Dermis blood vessel endothelial cell (primary cell): ENCODE measurements at regions not wholly inside any gene's neighbourhood (a gene's known extent, or its start where the extent isn't known, plus 50 kb on each side); places are given as distances from the start of the nearest gene placed in this dataset.
"Not testable (repeated sequence)": the region's sequence is repeated elsewhere in the genome, so short reads cannot be mapped to it uniquely, and the experiment has no call there.

Source experiments
- DNase-seq: peaks from one replicate; pipeline ENCODE4 v3.0.0; 2010

DNA sequence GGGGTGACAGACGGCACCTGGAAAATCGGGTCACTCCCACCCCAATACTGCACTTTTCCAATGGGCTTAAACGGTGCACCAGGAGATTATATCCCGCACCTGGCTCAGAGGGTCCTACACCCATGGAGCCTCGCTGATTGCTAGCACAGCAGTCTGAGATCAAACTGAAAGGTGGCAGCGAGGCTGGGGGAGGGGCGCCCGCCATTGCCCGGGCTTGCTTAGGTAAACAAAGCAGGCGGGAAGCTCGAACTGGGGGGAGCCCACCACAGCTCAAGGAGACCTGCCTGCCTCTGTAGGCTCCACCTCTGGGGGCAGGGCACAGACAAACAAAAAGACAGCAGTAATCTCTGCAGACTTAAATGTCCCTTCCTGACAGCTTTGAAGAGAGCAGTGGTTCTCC, 208.1 kb downstream of the SLC38A4 start:
- DNase-seq = not testable (repeated sequence)

GRCh38 chr12:46617167-46617566, 208.6 kb downstream of the SLC38A4 start:
- no peak for DNase-seq

DNA sequence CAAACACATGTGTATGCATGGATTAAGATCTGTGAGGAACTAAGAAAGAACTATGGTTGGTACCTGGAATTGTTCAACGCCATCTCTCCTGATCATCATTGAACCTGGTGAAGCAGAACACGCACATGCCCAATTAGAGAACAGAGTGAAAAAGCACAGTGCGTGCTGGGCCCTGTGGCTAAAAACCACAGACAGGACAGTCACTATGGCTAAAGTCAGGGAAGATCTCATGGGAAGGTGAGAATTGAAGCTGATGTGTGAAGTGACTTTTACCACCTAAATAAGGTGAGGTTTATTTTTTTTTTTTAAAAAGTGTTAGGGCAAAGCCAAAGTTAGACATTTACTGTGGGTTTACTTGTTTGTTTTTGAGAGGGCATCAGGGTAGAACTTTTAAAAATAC, 215.0 kb downstream of the SLC38A4 start:
- no peak for DNase-seq

- no peak for DNase-seq
Observed at GRCh38 chr12:46609674-46610073, 216.1 kb downstream of the SLC38A4 start.

GRCh38 chr12:46609273-46609623, 216.5 kb downstream of the SLC38A4 start:
- no peak for DNase-seq

DNA sequence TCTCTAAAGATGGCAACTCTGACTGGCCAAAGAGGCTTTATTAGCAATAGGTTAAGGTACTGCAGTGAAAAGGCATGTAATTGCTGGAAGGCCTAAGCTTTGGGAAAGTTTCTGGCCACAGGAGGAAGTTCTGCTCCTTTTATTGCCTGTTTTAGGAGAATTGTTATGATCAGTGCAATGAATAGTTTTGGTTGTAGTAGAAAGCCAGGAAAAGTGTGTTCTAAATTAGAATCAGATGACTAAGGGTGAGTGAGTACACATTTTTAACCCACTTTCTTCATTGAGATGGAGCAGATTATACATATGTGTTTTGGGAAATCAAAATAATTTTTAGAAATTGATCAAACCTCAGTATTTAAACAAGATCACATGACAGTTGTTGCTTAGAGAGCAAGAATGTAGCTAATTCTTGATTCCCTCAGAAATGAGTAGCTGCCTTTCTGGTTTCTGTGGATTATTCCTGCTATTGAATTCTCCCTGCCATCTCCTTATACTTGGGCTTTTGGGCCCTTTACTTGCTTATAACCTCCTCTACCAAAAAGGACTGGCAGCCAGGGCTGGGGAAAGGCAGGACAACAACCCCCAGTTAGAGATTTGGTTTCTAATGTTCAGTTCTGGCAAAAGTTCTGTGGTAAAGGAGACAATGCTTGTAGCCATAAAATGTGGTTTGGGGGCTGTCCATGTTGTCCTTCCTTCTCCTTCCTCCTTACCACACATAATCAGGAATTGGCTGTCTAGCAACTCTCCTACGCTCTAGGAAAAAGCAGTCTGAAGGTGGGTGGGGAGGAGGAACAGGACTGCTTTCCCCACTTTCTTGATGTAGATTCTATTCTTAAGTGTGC, 217.1 kb downstream of the SLC38A4 start:
- DNase-seq = peak; percentile 23

DNA sequence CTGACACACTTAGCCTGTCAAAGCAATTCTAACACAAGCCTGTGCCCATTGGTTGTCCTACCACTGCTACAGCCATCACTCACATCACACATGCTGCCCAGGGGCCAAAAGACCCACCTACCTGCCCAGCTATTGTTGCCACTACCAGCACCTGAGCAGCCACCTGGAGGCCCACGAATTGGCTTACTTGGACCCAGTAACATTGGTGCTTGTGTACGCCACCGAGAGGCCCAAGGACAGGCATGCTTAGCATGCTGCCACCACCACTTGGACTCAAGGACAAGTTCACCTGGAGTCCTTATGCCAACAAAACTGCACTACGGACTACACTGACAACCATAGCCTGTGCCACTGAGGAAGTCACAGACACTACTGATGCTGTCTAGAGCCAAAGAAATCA, 221.1 kb downstream of the SLC38A4 start:
- DNase-seq = no peak

DNA sequence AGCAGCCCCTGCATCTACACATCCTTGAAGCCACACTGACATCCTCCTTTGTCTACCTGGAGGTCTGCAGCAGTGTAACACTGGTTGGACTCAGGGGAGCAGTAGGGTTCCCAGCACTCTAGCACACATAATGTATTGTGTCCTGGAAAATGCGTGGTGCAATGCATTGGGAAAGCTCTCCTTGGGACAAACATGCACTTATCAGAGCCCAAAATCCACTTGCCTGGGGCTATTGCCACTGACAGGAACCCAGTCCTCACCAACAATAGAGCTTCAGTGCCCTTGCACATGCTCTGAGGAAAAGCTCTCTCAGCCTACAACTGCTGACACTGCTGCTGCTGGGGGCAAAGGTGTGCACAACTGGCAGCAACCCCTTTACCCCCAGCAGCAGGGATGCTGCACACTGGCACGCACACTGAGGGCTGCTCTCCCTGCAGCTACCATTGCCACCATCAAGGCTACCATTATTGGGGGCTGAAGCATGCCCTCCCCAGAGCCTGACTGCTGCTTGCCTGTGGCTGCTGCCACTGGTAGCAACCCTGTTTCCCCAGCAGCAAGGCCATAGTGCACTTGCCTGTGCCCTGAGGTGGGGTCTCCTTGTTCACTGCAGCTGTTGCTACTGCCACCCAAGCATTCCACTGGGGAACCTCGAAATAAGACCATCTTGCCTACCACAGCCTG, 221.9 kb downstream of the SLC38A4 start:
- no peak for DNase-seq

DNA sequence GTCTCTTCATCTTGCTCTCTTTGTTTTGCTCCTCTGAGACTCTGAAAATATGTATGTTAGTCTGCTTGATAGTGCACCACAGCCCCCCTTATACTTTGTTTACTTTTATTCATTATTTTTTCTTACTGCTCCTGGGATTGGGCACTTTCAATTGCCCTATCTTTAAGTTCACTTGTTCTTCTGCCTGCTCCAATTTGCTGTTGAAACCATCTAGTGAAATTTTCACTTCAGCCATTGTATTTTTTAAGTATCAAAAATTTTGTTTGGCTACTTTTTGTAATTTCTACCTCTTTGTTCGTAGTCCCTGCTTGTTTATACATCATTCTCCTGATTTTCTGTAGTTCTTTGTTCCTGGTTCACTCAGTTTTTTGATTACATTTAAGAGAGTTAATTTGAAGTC, 223.3 kb downstream of the SLC38A4 start:
- no peak for DNase-seq

DNA sequence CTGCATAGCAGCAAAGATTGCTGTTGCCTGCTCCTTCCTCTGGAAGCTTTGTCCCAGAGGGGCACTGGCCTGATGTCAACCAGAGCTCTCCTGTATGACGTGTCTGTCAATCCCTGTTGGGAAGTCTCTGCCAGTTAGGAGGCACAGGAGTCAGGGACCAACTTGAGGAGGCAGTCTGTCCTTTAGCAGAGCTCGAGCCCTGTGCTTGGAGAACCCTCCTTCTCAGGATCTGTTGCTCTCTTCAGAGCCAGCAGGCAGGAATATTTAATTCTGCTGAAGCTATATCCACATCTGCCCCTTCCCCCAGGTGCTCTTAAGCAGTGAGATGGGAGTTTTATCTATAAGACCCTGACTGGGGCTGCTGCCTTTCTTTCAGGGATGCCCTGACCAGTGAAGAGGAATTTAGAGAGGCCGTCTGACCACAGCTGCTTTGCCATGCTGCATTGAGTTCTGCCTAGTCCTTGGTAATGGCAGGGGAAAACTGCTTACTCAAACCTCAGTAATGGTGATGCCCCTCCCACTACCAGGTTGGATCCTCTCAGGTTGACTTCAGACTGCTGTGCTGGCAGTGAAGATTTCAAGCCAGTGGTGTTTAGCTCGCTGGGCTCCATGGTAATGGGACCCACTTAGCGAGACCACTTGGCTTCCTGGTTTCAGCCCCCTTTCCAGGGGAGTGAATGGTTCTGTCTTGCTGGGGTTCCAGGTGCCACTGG, 218.6 kb upstream of the SLC38A2 start:
- no peak for DNase-seq

- DNase-seq = peak; percentile 78
Observed at GRCh38 chr12:46585854-46586621, 213.5 kb upstream of the SLC38A2 start.

DNA sequence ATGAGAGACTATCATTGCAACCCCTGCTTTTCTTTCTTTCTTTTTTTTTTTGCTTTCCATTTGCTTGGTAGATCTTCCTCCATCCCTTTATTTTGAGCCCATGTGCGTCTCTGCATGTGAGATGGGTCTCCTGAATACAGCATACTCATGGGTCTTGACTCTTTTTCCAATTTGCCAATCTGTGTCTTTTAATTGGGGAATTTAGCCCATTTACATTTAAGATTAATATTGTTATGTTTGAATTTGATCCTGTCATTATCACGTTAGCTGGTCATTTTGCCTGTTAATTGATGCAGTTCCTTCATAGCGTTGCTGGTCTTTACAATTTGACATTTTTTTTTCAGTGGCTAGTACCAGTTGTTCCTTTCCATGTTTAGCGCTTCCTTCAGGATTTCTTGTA, 211.5 kb upstream of the SLC38A2 start:
- DNase-seq = not testable (repeated sequence)

DNA sequence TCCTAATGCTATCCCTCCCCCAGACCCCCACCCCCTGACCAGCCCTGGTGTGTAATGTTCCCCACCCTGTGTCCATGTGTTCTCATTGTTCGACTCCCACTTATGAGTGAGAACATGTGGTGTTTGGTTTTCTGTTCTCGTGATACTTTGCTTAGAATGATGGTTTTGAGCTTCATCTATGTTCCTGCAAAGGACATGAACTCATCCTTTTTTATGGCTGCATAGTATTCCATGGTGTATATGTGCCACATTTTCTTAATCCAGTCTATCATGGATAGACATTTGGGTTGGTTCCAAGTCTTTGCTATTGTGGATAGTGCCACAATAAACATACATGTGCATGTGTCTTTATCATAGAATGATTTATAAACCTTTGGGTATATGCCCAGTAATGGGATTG, 209.4 kb upstream of the SLC38A2 start:
- DNase-seq = not testable (repeated sequence)

DNA sequence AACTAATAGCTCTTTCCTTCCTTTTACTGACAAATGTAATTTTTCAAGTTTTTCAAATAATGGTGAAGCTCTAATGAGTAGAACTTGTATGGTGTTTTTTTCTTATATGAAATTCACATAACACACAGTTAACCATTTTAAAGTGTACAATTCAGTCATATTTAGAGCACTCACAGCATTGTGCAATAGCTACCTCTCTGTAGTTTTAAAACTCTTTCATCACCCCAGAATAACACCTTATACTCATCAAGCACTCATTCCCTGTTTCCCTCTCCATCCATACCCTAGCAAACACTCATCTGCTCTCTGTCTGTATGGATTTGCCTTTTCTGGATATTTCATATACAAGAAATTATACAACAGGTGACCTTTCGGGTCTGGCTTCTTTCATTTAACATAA, 207.9 kb upstream of the SLC38A2 start:
- no peak for DNase-seq

- no peak for DNase-seq
Observed at GRCh38 chr12:46579474-46579873, 206.9 kb upstream of the SLC38A2 start.

DNA sequence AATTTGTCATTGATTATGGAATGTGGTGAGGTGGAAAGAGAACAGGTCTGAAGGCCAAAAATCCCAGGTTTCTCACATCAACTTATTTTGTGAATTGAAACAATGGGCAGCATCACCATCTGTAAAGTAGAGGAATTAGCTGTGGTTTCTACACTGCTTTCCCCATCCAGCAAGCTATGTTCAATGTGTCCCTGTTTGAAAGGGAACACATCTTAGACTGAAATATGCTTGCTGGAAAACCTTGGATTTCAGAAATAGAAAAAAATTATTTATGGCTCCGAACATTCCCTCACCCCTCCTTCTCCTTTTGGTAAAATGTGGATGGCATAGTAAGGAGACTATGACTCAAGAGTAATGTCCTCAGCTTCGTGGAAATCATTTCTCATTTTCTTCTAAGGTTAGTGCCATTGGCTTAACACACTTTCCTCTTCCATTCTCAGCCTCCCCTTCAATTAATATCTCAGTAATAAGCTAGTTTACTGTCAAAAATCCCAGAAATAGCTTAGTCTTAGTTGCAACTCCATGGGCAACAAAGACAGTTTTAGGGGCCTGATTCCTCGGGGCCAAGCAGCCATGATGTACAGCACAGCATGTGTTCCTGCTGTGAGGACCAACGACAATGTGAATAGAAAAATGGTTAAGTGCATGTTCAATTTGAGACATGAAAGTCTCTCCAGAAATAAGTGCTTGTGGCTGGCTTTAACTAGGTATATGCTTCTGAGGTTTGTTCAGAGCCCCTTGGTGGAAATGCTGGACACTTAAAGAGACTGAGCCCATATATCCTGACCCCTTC, 205.8 kb upstream of the SLC38A2 start:
- DNase-seq = no peak

DNA sequence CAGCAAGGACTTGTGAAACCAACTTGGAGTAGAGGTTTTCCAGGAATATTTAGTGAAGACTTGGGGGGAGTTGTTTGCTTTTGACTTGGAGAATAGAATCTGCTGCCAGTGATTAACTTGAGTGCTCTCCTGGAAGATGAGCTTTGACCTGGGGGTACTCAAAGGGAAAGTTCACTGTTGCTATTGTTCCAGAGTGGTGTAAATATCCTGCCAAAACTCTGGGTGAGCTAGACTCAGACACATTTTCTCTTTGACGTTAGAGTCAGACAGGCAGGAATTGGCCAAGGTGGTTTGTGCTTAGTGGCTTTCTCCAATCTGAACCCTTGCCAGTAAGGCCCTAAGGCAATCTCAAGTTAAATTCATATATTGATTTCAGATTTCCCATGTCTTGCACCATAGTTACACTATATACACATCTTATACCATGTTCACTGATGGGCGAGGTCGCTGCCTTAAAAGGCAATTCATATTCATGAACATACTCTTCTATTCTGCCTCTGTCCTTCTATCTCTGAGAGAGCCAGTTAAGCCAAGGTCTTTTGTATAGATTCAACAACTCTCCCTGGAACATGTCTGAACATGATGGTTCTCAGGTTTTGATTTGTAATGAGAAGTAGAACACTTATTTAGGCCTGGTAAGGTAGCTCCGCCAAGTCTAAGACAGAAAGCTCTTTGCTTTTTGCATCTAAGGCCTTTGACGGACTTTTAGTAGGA, 204.6 kb upstream of the SLC38A2 start:
- DNase-seq = no peak

- no peak for DNase-seq
Observed at GRCh38 chr12:46574847-46575246, 202.3 kb upstream of the SLC38A2 start.

- DNase-seq = no peak
Observed at GRCh38 chr12:46573347-46573658, 200.7 kb upstream of the SLC38A2 start.

DNA sequence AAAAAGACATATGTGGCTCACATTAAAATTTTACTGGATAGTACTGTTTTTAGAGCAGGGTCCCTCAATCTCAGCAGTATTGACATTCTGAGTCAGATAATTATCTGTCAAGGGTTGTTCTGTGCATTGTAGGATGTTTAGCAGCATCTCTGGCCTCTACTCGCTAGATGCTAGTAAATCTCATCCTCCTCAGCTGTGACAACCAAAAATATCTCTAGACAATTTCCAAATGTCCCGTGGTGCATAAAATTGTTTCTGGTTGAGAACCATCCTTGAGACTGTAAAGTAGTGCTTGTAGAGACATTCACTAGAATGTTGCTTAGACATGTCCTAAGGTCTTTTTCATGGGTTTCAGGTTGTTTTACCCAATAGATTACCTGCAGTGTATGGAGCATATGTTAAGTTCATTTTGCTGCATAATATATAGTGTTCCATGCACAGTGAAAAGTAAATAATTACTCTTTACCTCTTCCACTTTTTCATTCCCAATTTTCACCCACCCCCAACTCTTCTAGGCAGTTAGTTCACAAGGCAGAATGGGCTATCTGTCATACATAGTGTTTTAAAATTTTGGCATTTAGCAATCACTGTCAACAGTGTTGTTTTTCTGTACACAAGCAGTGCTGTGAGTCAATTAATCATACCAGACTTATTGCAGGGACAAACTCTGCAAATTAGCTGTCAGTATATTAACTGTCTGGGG, 200.2 kb upstream of the SLC38A2 start:
- DNase-seq = no peak

DNA sequence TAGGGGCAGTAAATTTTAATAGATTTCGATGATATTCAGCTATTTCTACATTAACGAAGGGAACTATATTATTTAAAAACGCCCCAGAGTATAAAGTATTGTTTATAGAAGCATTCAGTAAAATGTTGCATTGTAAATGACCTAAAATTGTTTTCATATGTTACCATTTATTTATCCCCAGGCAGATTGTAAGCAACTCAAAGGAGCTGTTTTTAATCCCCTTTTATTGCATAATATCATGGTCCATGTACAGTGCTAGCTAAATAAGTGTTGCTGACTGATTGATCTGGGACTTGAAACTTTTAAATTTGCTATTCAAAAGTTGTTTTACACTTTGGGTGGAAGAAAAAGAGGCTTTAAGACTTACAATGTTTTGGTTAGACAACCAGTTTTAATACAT, 199.0 kb upstream of the SLC38A2 start:
- no peak for DNase-seq
